ENCODE measurements at regions not wholly inside any gene's neighbourhood (a gene's known extent, or its start where the extent isn't known, plus 50 kb on each side); places are given as distances from the start of the nearest gene placed in this dataset.

DNA sequence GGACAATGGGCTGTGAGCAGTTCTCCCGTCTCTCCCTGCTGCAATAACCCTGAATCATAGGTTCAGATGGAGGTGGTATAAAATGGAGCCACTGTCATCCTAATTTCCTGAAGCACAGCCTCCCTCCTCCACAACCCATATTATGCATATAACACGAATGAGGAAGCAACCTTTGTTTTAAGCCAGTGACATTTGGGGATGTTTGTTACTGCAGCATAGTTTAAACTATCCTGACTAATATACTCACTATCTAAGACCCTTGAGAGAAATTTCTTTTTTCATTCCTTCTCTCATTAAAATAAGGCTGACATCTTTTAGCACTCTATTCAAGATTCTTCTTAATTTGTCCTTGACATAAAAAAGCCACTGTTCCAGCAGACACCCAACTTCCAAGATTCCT, 413.4 kb downstream of the SOX9 start:
- peaks cover 0 to 3% (median 0%) of the 10 kb centered on the region in 3 donors for H3K9me3 ChIP-seq (ENCODE audit: control insufficient read depth in 3 of 3, low read length in 3 of 3)
- no peaks in the 10 kb centered on the region for H3K36me3 ChIP-seq (ENCODE audit: control insufficient read depth in 3 of 3, insufficient read depth in 3 of 3, low read length in 3 of 3)
- no peak overlapping the region for H3K4me3 ChIP-seq (ENCODE audit: low read length in 3 of 3)
- H3K27ac ChIP-seq (ENCODE audit: low read depth, low read length), result no peak overlapping the region
- H3K4me1 ChIP-seq (ENCODE audit: control insufficient read depth in 3 of 3, insufficient read depth in 3 of 3, low read length in 3 of 3), result no peaks in the 10 kb centered on the region
- no peak overlapping the region for H3K9ac ChIP-seq (ENCODE audit: low read depth in 1 of 3, low read length in 3 of 3)
- peaks cover 0 to 4% (median 0%) of the 10 kb centered on the region in 3 donors for H3K27me3 ChIP-seq (ENCODE audit: control insufficient read depth in 3 of 3, insufficient read depth in 3 of 3, low read length in 3 of 3)

DNA sequence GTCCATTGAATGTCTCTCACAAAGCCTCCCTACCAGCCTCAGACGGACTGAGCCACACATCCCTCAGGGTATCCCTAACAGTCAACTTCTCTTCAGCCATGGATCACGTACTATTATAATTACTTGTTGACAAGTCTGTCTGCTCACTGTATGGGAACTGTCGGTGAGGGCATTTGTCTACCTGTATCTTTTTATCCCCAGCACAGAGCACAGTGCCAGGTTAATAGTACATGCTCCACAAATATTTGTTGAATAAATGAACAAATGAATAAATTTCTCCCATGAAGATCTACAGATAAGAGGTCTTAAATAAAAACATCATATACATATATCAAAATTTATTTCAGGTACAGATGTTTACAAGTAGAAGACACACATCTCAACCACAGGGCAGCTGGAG, 414.0 kb downstream of the SOX9 start:
- Histone ChIP-seq H3K27ac (ENCODE audit: low read depth, low read length) (no peak overlapping the region), H3K9me3 (ENCODE audit: control insufficient read depth in 3 of 3, low read length in 3 of 3) (peaks cover 0 to 3% (median 0%) of the 10 kb centered on the region in 3 donors), H3K4me1 (ENCODE audit: control insufficient read depth in 3 of 3, insufficient read depth in 3 of 3, low read length in 3 of 3) (no peaks in the 10 kb centered on the region), H3K4me3 (ENCODE audit: low read length in 3 of 3) (no peak overlapping the region), H3K36me3 (ENCODE audit: control insufficient read depth in 3 of 3, insufficient read depth in 3 of 3, low read length in 3 of 3) (no peaks in the 10 kb centered on the region), H3K9ac (ENCODE audit: low read depth in 1 of 3, low read length in 3 of 3) (no peak overlapping the region), H3K27me3 (ENCODE audit: control insufficient read depth in 3 of 3, insufficient read depth in 3 of 3, low read length in 3 of 3) (peaks cover 0 to 4% (median 0%) of the 10 kb centered on the region in 3 donors)

DNA sequence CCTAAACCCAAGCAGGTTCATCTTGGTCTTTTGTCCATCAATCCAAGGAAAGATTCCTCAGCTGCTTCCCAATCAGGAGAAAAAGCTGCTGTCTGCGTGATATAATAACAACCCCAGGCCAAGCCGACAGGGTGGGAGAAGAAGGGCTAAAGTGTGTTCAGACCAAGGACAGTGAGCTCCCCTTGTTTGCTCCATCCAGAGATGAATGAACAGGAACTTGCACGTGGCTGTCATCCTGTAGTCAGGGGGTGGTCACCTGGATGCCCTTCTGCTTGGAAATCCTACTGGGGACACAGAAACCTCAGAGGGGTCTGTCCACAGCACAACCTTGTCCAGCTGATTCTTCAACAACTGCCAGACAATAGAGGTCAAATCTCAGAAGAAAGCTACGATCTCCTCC, 414.5 kb downstream of the SOX9 start:
- H3K36me3 ChIP-seq (ENCODE audit: control insufficient read depth in 3 of 3, insufficient read depth in 3 of 3, low read length in 3 of 3), result no peaks in the 10 kb centered on the region

DNA sequence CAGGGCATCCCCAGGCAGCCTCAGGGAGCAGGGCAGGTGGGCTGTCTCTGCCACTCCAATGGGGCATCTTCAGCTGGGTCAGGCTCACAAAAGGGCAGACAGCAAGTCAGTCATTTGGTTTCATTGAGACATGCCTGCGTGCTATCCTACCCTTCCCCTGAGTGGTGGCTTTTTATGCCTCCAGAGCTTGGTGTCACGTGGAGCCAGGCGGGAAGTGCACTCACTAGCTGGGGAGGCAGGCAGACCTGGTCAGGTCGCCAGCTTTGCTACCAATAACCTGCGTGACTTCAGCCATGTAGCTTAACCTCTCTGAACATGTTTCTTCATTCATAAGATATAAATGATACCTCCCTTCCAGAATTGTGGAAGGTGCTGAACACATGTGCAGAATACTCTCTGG, 415.0 kb downstream of the SOX9 start:
- Histone ChIP-seq H3K36me3 (ENCODE audit: control insufficient read depth in 3 of 3, insufficient read depth in 3 of 3, low read length in 3 of 3) (no peaks in the 10 kb centered on the region), H3K9me3 (ENCODE audit: control insufficient read depth in 3 of 3, low read length in 3 of 3) (peaks cover 0 to 3% (median 0%) of the 10 kb centered on the region in 3 donors), H3K4me1 (ENCODE audit: control insufficient read depth in 3 of 3, insufficient read depth in 3 of 3, low read length in 3 of 3) (peaks cover 3 to 7% (median 4%) of the 10 kb centered on the region in 3 donors), H3K4me3 (ENCODE audit: low read length in 3 of 3) (no peak overlapping the region), H3K27ac (ENCODE audit: low read depth, low read length) (no peak overlapping the region), H3K9ac (ENCODE audit: low read depth in 1 of 3, low read length in 3 of 3) (no peak overlapping the region), H3K27me3 (ENCODE audit: control insufficient read depth in 3 of 3, insufficient read depth in 3 of 3, low read length in 3 of 3) (peaks cover 0 to 4% (median 0%) of the 10 kb centered on the region in 3 donors)

More for the DNA sequence above, 414.5 kb downstream of the SOX9 start:
- Histone ChIP-seq H3K4me3 (ENCODE audit: low read length in 3 of 3) (no peak overlapping the region), H3K27ac (ENCODE audit: low read depth, low read length) (no peak overlapping the region), H3K27me3 (ENCODE audit: control insufficient read depth in 3 of 3, insufficient read depth in 3 of 3, low read length in 3 of 3) (peaks cover 0 to 4% (median 0%) of the 10 kb centered on the region in 3 donors), H3K9me3 (ENCODE audit: control insufficient read depth in 3 of 3, low read length in 3 of 3) (peaks cover 0 to 3% (median 0%) of the 10 kb centered on the region in 3 donors), H3K4me1 (ENCODE audit: control insufficient read depth in 3 of 3, insufficient read depth in 3 of 3, low read length in 3 of 3) (peaks cover under 1 to 4% (median 2%) of the 10 kb centered on the region in 3 donors), H3K9ac (ENCODE audit: low read depth in 1 of 3, low read length in 3 of 3) (no peak overlapping the region)

DNA sequence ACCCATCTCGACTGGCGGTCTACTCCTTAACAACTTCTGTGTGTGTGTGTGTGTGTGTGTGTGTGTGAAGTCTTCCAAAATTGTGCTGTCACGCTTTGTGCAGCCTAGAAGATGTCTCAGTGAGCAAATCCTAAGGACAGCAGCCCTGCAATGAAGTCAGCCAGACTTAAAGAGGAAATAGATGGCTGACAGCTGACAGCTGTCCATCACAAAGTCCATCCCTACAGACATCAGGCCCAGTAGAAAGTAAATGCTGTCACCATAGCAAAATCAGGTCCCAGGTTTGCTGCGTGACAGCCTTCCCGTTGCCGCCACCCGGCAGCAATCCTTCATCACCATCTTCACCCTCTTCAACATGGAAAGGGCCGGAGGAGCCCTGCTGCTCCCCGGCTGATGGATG, 416.0 kb downstream of the SOX9 start:
- peaks cover 0 to 3% (median 0%) of the 10 kb centered on the region in 3 donors for H3K9me3 ChIP-seq (ENCODE audit: control insufficient read depth in 3 of 3, low read length in 3 of 3)

DNA sequence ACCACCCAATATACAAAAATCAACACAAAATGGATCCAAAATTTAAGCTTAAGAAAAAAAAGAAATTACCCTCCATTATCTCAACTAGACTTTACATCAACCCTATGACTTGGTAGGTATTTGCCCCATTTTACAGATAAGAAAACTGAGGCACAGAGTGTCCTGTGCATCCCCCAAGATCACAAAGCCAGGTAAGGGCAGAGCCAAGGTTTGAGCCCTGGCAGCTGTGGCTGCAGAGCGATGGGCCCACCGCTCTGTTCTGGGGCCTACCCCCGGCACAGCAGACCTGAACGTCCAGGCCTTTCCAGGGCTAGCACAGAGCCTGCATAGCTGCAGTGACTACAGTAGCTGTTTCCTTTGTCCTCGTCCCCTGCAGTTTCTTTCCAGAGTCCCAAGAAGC, 417.6 kb downstream of the SOX9 start:
- Histone ChIP-seq H3K9ac (ENCODE audit: low read depth in 1 of 3, low read length in 3 of 3) (no peak overlapping the region), H3K4me3 (ENCODE audit: low read length in 3 of 3) (no peak overlapping the region), H3K4me1 (ENCODE audit: control insufficient read depth in 3 of 3, insufficient read depth in 3 of 3, low read length in 3 of 3) (peaks cover 3 to 7% (median 4%) of the 10 kb centered on the region in 3 donors), H3K36me3 (ENCODE audit: control insufficient read depth in 3 of 3, insufficient read depth in 3 of 3, low read length in 3 of 3) (no peaks in the 10 kb centered on the region), H3K9me3 (ENCODE audit: control insufficient read depth in 3 of 3, low read length in 3 of 3) (peaks cover 0 to 3% (median 0%) of the 10 kb centered on the region in 3 donors), H3K27me3 (ENCODE audit: control insufficient read depth in 3 of 3, insufficient read depth in 3 of 3, low read length in 3 of 3) (peaks cover 2 to 4% (median 4%) of the 10 kb centered on the region in 3 donors), H3K27ac (ENCODE audit: low read depth, low read length) (no peak overlapping the region)

More for the DNA sequence above, 416.0 kb downstream of the SOX9 start:
- peaks cover 0 to 4% (median 0%) of the 10 kb centered on the region in 3 donors for H3K27me3 ChIP-seq (ENCODE audit: control insufficient read depth in 3 of 3, insufficient read depth in 3 of 3, low read length in 3 of 3)
- no peak overlapping the region for H3K4me3 ChIP-seq (ENCODE audit: low read length in 3 of 3)
- no peaks in the 10 kb centered on the region for H3K36me3 ChIP-seq (ENCODE audit: control insufficient read depth in 3 of 3, insufficient read depth in 3 of 3, low read length in 3 of 3)
- H3K4me1 ChIP-seq (ENCODE audit: control insufficient read depth in 3 of 3, insufficient read depth in 3 of 3, low read length in 3 of 3), result peaks cover 3 to 7% (median 4%) of the 10 kb centered on the region in 3 donors
- no peak overlapping the region for H3K27ac ChIP-seq (ENCODE audit: low read depth, low read length)
- no peak overlapping the region for H3K9ac ChIP-seq (ENCODE audit: low read depth in 1 of 3, low read length in 3 of 3)

DNA sequence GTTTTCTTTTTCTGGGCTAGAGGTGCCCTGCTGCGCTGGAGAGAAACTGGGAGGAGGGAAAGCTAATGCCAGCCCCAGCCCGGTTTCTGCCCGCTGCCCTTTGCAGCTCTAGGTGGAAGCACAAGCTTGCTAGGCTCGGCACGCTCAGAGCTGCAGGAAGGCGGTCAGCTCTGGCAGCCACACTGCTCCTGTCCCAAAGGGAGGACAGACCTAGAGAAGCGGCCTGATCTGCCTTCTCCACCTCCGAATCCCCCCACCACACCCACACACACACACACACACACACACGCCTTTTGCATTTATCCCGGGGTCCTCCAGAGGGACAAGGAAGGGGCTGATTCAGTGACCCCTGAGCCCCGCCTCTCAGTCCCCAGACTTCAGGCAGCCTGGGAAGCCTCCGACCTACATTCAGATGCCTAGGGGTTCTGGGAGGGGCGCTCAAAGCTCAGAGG, 418.1 kb downstream of the SOX9 start:
- Histone ChIP-seq H3K27ac (ENCODE audit: low read depth, low read length) (no peak overlapping the region), H3K4me3 (ENCODE audit: low read length in 3 of 3) (no peak overlapping the region), H3K36me3 (ENCODE audit: control insufficient read depth in 3 of 3, insufficient read depth in 3 of 3, low read length in 3 of 3) (no peaks in the 10 kb centered on the region), H3K4me1 (ENCODE audit: control insufficient read depth in 3 of 3, insufficient read depth in 3 of 3, low read length in 3 of 3) (peaks cover 3 to 7% (median 4%) of the 10 kb centered on the region in 3 donors), H3K27me3 (ENCODE audit: control insufficient read depth in 3 of 3, insufficient read depth in 3 of 3, low read length in 3 of 3) (peaks cover 2 to 6% (median 4%) of the 10 kb centered on the region in 3 donors), H3K9ac (ENCODE audit: low read depth in 1 of 3, low read length in 3 of 3) (no peak overlapping the region), H3K9me3 (ENCODE audit: control insufficient read depth in 3 of 3, low read length in 3 of 3) (peaks cover 0 to 3% (median 0%) of the 10 kb centered on the region in 3 donors)

DNA sequence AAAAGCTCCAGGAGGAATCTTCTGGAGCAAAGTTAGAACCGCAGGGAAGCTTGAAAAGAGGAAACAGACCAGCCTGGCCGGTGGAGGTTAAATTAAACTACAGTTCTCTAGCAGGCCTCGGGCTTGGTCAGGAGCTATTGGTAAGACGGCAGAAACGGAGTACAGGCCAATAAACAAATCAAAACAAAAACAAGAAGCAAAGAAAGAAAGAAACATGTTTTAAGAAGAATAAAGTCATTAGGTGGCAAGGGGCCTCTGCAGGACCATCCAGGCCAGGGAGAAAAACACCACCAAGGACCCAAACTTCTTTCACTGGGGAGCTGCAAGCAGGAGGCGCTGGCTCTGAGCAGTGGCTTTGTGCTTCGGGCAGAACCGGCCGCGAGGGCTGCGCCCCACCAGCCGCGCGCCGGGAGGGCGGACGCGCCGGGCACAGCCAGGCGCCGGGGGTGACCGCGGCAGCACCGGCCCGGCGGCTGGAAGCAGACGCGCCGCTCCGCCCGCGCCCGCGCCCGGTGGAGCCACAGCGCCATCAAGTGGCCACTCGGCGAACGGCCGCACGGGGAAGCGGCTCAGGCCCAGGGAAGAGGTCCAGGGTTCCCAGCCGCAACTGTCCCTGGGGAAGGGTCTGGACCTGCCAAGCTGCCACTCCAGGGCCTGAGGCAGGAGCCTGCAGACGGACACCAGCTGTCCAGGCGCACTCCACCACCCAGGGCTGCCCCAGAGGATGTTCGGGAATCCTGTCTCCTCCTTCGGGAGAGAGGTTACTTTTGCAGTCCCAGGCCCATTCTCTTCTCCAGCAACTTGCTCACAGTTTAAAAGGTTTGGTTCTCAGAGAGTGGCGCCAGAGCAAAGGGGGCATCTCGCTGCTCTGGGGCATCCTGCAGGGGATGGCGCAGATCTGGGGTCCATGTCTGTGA, 419.4 kb downstream of the SOX9 start:
- Histone ChIP-seq H3K4me1 (ENCODE audit: control insufficient read depth in 3 of 3, insufficient read depth in 3 of 3, low read length in 3 of 3) (peaks cover 3 to 7% (median 4%) of the 10 kb centered on the region in 3 donors), H3K27me3 (ENCODE audit: control insufficient read depth in 3 of 3, insufficient read depth in 3 of 3, low read length in 3 of 3) (peaks cover 2 to 6% (median 4%) of the 10 kb centered on the region in 3 donors), H3K9me3 (ENCODE audit: control insufficient read depth in 3 of 3, low read length in 3 of 3) (no peaks in the 10 kb centered on the region), H3K36me3 (ENCODE audit: control insufficient read depth in 3 of 3, insufficient read depth in 3 of 3, low read length in 3 of 3) (no peaks in the 10 kb centered on the region), H3K27ac (ENCODE audit: low read depth, low read length) (no peak overlapping the region), H3K9ac (ENCODE audit: low read depth in 1 of 3, low read length in 3 of 3) (peak overlapping the region in 2 of 3 donors; percentile 32 to 60), H3K4me3 (ENCODE audit: low read length in 3 of 3) (peak overlapping the region in 2 of 3 donors; percentile 51 to 52)

DNA sequence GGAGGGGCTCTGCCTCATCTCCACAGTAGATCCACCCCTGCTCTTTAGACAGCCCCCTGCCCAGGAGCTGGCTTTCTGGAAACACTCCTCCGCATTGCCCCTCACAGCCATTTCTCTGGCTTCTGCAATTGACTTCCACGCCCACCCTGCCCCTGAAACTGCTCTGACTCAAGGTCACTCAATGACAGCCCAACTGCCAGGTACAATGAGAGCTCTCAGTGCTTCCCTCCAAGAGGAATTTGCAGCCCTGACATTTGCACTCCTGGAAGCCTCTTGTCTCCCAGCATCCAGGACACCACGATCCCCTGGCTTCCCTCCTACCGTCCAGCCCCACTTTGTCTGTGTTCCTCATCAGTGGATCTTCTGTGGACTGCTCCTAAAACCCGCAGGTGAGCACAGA, 421.5 kb downstream of the SOX9 start:
- Histone ChIP-seq H3K9ac (ENCODE audit: low read depth in 1 of 3, low read length in 3 of 3) (no peak overlapping the region), H3K36me3 (ENCODE audit: control insufficient read depth in 3 of 3, insufficient read depth in 3 of 3, low read length in 3 of 3) (no peaks in the 10 kb centered on the region), H3K27me3 (ENCODE audit: control insufficient read depth in 3 of 3, insufficient read depth in 3 of 3, low read length in 3 of 3) (peaks cover 0 to 6% (median 2%) of the 10 kb centered on the region in 3 donors), H3K9me3 (ENCODE audit: control insufficient read depth in 3 of 3, low read length in 3 of 3) (no peaks in the 10 kb centered on the region), H3K27ac (ENCODE audit: low read depth, low read length) (no peak overlapping the region), H3K4me1 (ENCODE audit: control insufficient read depth in 3 of 3, insufficient read depth in 3 of 3, low read length in 3 of 3) (peaks cover 3 to 7% (median 4%) of the 10 kb centered on the region in 3 donors), H3K4me3 (ENCODE audit: low read length in 3 of 3) (no peak overlapping the region)

DNA sequence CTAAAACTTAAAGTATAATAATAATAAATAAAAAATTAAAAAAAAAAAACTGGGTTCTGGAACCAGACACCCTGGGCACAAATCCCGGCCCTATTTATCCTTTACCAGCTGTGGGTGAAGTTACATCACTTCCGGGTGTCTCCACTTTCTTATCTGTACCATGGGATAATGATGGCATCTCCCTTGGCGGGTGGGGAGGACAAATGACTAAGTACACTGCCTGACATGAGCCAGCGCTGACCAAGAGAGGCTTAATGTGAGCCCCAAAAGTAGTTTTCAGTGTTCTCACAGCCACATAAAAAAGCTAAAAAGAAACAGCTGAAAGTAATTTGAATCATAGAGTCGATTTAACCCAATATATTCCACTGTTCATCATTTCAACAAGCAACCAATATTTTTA, 424.9 kb downstream of the SOX9 start:
- H3K9ac ChIP-seq (ENCODE audit: low read depth in 1 of 3, low read length in 3 of 3), result no peak overlapping the region
- no peak overlapping the region for H3K27ac ChIP-seq (ENCODE audit: low read depth, low read length)
- H3K4me1 ChIP-seq (ENCODE audit: control insufficient read depth in 3 of 3, insufficient read depth in 3 of 3, low read length in 3 of 3), result no peaks in the 10 kb centered on the region
- no peaks in the 10 kb centered on the region for H3K36me3 ChIP-seq (ENCODE audit: control insufficient read depth in 3 of 3, insufficient read depth in 3 of 3, low read length in 3 of 3)
- no peak overlapping the region for H3K4me3 ChIP-seq (ENCODE audit: low read length in 3 of 3)
- H3K9me3 ChIP-seq (ENCODE audit: control insufficient read depth in 3 of 3, low read length in 3 of 3), result no peaks in the 10 kb centered on the region
- peaks cover 0 to 6% (median 2%) of the 10 kb centered on the region in 3 donors for H3K27me3 ChIP-seq (ENCODE audit: control insufficient read depth in 3 of 3, insufficient read depth in 3 of 3, low read length in 3 of 3)

Data from skeletal muscle tissue (tissue), 3 donors.